ENCODE measurements at regions not wholly inside any gene's neighbourhood (a gene's known extent, or its start where the extent isn't known, plus 50 kb on each side); places are given as distances from the start of the nearest gene placed in this dataset.

GRCh38 chr11:19646921-19647320 lies 65.7 kb upstream of the NAV2 start:
- no peak for TF ChIP-seq POLR2A (IDR thresholded peaks at IDR 0.05)
- TF ChIP-seq CTCF (IDR thresholded peaks at IDR 0.05): no peak
